ENCODE measurements at regions not wholly inside any gene's neighbourhood (a gene's known extent, or its start where the extent isn't known, plus 50 kb on each side); places are given as distances from the start of the nearest gene placed in this dataset.

DNA sequence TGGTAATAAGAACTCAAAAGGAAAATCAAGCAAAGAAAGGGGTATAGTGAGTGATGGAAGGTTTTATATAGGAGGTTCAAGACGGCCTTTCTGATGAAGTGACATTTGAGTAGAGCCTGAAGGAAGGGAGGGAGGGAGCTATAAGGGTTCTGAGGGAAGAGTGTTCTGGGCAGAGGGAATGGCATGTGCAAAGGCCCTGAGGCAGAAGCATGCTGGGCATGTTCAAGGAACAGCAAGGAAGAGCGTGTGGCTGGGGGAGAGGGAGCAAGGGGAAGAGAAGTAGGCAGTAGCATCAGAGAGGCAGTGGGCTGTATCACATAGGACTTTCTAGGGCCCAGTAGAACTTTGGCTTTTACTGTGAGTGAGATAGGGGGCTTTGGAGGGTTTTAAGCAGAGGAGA, 108.9 kb upstream of the NAV2 start:
- TF ChIP-seq, protein P1, sequence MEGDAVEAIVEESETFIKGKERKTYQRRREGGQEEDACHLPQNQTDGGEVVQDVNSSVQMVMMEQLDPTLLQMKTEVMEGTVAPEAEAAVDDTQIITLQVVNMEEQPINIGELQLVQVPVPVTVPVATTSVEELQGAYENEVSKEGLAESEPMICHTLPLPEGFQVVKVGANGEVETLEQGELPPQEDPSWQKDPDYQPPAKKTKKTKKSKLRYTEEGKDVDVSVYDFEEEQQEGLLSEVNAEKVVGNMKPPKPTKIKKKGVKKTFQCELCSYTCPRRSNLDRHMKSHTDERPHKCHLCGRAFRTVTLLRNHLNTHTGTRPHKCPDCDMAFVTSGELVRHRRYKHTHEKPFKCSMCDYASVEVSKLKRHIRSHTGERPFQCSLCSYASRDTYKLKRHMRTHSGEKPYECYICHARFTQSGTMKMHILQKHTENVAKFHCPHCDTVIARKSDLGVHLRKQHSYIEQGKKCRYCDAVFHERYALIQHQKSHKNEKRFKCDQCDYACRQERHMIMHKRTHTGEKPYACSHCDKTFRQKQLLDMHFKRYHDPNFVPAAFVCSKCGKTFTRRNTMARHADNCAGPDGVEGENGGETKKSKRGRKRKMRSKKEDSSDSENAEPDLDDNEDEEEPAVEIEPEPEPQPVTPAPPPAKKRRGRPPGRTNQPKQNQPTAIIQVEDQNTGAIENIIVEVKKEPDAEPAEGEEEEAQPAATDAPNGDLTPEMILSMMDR (IDR thresholded peaks at IDR 0.05), result no peak
- no peak for TF ChIP-seq POLR2A (IDR thresholded peaks at IDR 0.05)
- TF ChIP-seq EP300 (IDR thresholded peaks at IDR 0.05; ENCODE audit: low read depth), result no peak

Data from transverse colon (tissue), 3 donors.